ENCODE measurements at regions not wholly inside any gene's neighbourhood (a gene's known extent, or its start where the extent isn't known, plus 50 kb on each side); places are given as distances from the start of the nearest gene placed in this dataset.
A peak's percentile ranks its signal among the peaks of the same experiment; 100 is the strongest.

DNA sequence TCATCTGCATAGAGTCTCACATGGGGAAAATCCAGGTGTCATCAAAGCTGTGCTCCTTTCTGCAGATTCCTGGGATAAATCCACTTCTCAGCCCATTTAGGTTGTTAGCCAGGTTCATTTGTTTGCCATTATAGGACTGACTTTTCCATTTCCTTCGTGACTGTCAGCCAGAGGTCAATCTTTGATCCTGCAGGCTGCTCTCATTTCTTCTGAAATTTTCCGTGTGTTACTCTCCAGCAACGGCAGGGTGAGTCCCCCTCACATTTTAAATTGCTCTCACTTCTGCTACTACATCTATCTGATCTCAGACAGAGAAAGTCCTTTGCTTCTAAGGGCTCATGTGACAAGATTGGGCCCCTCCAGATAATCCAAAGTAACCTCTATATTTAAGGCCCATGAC is 150.7 kb upstream of the BET1 start:
- Histone ChIP-seq H3K4me2 (ENCODE audit: insufficient read depth in 1 of 2, low read depth in 2 of 2, low read length in 2 of 2) (no peak overlapping the region), H3K27ac (ENCODE audit: low read depth, low read length) (no peak overlapping the region), H3K56ac (replicated peaks; ENCODE audit: insufficient read length, low read depth, low read length) (no peak overlapping the region), H2BK120ac (replicated peaks; ENCODE audit: low read depth, low read length) (no peak overlapping the region), H2BK5ac (ENCODE audit: low read depth, low read length) (no peak overlapping the region), H3K27me3 (replicated peaks in 1 of 4; ENCODE audit: control insufficient read depth in 3 of 4, extremely low read depth in 1 of 4, insufficient read depth in 3 of 4, low read length in 3 of 4) (no peaks in the 10 kb centered on the region), H3K36me3 (ENCODE audit: control insufficient read depth in 2 of 4, insufficient read depth in 4 of 4, low read length in 3 of 4) (no peaks in the 10 kb centered on the region), H2AFZ (ENCODE audit: low read length) (peak overlapping the region; percentile 92), H3K23ac (ENCODE audit: insufficient read length) (no peak overlapping the region), H3K9me3 (ENCODE audit: insufficient read depth in 2 of 2, low read depth in 1 of 2, low read length in 1 of 2) (no peaks in the 10 kb centered on the region), H4K91ac (replicated peaks; ENCODE audit: insufficient read length, low read length) (no peak overlapping the region), H2AK5ac (ENCODE audit: low read depth, low read length) (no peak overlapping the region), H3K79me1 (ENCODE audit: low read depth, low read length) (no peaks in the 10 kb centered on the region), H3K23me2 (ENCODE audit: low read depth, low read length) (no peaks in the 10 kb centered on the region), H2BK12ac (ENCODE audit: low read depth, low read length) (no peak overlapping the region), H4K5ac (ENCODE audit: insufficient read length, low read depth, low read length) (no peak overlapping the region), H2BK20ac (ENCODE audit: low read length) (no peak overlapping the region), H4K20me1 (replicated peaks in 1 of 2; ENCODE audit: control insufficient read depth in 1 of 2, insufficient read depth in 2 of 2, low read length in 2 of 2) (no peaks in the 10 kb centered on the region), H3K14ac (ENCODE audit: insufficient read length) (no peak overlapping the region), H3K4me1 (replicated peaks in 1 of 4; ENCODE audit: control insufficient read depth in 3 of 4, insufficient read depth in 4 of 4, low read length in 3 of 4) (peaks cover 0 to 3% (median 0%) of the 10 kb centered on the region in 4 experiments; a peak in 1 of 7 replicates), H3K4ac (replicated peaks; ENCODE audit: insufficient read length, low read depth, low read length) (no peak overlapping the region), H3K9ac (replicated peaks in 1 of 4; ENCODE audit: extremely low read depth in 1 of 4, low read depth in 3 of 4, low read length in 3 of 4) (no peak overlapping the region), H4K8ac (ENCODE audit: extremely low read depth, insufficient read depth, low read length) (no peak overlapping the region), H3K4me3 (ENCODE audit: extremely low read depth in 1 of 4, insufficient read depth in 2 of 4, low read depth in 3 of 4, low read length in 4 of 4) (no peak overlapping the region), H2BK15ac (ENCODE audit: low read length) (no peak overlapping the region), H3K18ac (ENCODE audit: extremely low read depth, low read length) (no peak overlapping the region), H3K79me2 (ENCODE audit: control insufficient read depth in 1 of 2, insufficient read depth in 2 of 2, low read length in 2 of 2) (no peaks in the 10 kb centered on the region)
- FAIRE-seq (no peak), DNase-seq (ENCODE audit: low read depth in 1 of 2, low spot score in 2 of 2) (no peak)
- ChIA-PET POLR2A (ENCODE audit: partially characterized antibody) (no interaction called here), CTCF (ENCODE audit: partially characterized antibody) (interaction anchor here (1.2 kb wide), 1 partner anchor 14 kb away, joined by 4 read pairs; no protein-coding TSS in a partner anchor)
- WGBS, 2 experiments (ENCODE audit: extremely low coverage in 1 of 2, insufficient coverage in 1 of 2, insufficient read length in 1 of 2, insufficient replicate concordance in 2 of 2, low coverage in 1 of 2, low lambda C conversion rate in 2 of 2, missing lambda C conversion rate in 1 of 2), result 71% methylated on average over 3 of the region's 3 CpGs; no CpG with 5 or more reads in 1 of the 2 experiments
- TF ChIP-seq EGR1 (IDR thresholded peaks at IDR 0.05; ENCODE audit: borderline replicate concordance, low read depth, low read length), result no peak
- TF ChIP-seq HDAC2 (IDR thresholded peaks at IDR 0.05; ENCODE audit: borderline replicate concordance in 1 of 2, low read depth in 2 of 2, low read length in 2 of 2), result no peak
- no peak for TF ChIP-seq NANOG (IDR thresholded peaks at IDR 0.05; ENCODE audit: insufficient read depth, low read depth, low read length, poor library complexity, severe bottlenecking)
- TF ChIP-seq, protein P1, sequence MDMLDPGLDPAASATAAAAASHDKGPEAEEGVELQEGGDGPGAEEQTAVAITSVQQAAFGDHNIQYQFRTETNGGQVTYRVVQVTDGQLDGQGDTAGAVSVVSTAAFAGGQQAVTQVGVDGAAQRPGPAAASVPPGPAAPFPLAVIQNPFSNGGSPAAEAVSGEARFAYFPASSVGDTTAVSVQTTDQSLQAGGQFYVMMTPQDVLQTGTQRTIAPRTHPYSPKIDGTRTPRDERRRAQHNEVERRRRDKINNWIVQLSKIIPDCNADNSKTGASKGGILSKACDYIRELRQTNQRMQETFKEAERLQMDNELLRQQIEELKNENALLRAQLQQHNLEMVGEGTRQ (IDR thresholded peaks at IDR 0.05; ENCODE audit: low read length), result no peak

Measured in H1 (cell line).